ENCODE measurements at regions not wholly inside any gene's neighbourhood (a gene's known extent, or its start where the extent isn't known, plus 50 kb on each side); places are given as distances from the start of the nearest gene placed in this dataset.

DNA sequence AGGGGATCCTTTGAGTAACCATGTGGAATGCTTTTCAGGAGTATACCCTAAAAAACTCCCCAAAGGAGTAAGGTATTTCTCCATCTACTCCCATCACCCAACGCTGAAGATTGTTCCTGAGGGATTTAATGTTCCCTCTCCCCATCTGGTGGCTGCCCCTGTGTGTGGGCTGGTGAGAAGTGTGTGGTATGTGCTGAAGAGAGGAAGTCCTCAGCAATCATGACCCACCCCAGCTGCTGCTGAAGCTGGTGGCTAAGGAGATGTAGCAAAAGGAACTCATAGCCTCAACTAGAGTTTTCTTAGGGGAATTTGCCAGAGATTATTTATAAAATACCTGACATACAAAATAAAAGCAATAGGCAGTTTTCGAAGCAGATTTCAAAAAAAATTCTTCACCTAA lies 114.3 kb upstream of the JAG1 start:
- TF ChIP-seq, protein P1, sequence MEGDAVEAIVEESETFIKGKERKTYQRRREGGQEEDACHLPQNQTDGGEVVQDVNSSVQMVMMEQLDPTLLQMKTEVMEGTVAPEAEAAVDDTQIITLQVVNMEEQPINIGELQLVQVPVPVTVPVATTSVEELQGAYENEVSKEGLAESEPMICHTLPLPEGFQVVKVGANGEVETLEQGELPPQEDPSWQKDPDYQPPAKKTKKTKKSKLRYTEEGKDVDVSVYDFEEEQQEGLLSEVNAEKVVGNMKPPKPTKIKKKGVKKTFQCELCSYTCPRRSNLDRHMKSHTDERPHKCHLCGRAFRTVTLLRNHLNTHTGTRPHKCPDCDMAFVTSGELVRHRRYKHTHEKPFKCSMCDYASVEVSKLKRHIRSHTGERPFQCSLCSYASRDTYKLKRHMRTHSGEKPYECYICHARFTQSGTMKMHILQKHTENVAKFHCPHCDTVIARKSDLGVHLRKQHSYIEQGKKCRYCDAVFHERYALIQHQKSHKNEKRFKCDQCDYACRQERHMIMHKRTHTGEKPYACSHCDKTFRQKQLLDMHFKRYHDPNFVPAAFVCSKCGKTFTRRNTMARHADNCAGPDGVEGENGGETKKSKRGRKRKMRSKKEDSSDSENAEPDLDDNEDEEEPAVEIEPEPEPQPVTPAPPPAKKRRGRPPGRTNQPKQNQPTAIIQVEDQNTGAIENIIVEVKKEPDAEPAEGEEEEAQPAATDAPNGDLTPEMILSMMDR (IDR thresholded peaks at IDR 0.05): no peak
- TF ChIP-seq POLR2A (IDR thresholded peaks at IDR 0.05): no peak

All from Peyer's patch (tissue), 4 donors.